ENCODE measurements at regions not wholly inside any gene's neighbourhood (a gene's known extent, or its start where the extent isn't known, plus 50 kb on each side); places are given as distances from the start of the nearest gene placed in this dataset.
"Not testable (repeated sequence)": the region's sequence is repeated elsewhere in the genome, so short reads cannot be mapped to it uniquely, and the experiment has no call there.

GRCh38 chr7:25698451-25699113 lies 453.4 kb upstream of the NFE2L3 start:
- DNase-seq (ENCODE audit: low spot score) (no peak), FAIRE-seq (no peak)

GRCh38 chr7:25700141-25700540 lies 451.9 kb upstream of the NFE2L3 start:
- not testable (repeated sequence) for DNase-seq (ENCODE audit: low spot score); FAIRE-seq

GRCh38 chr7:25704413-25704812 lies 447.6 kb upstream of the NFE2L3 start:
- no peak for DNase-seq (ENCODE audit: low spot score)
- no peak for FAIRE-seq

GRCh38 chr7:25706764-25707163 lies 445.2 kb upstream of the NFE2L3 start:
- no peak for FAIRE-seq
- no peak for DNase-seq (ENCODE audit: low spot score)

- DNase-seq (ENCODE audit: low spot score), result peak; percentile 55
- FAIRE-seq, result peak; percentile 83
These were observed 444.0 kb upstream of the NFE2L3 start for GRCh38 chr7:25707768-25708620.

- DNase-seq (ENCODE audit: low spot score), result no peak
- no peak for FAIRE-seq
These were observed 441.0 kb upstream of the NFE2L3 start for GRCh38 chr7:25710959-25711358.

GRCh38 chr7:25711940-25712339 lies 440.1 kb upstream of the NFE2L3 start:
- FAIRE-seq (no peak), DNase-seq (ENCODE audit: low spot score) (no peak)

GRCh38 chr7:25712500-25712899 lies 439.5 kb upstream of the NFE2L3 start:
- no peak for FAIRE-seq
- DNase-seq (ENCODE audit: low spot score), result no peak

GRCh38 chr7:25714013-25714412 lies 438.0 kb upstream of the NFE2L3 start:
- FAIRE-seq (no peak), DNase-seq (ENCODE audit: low spot score) (no peak)

GRCh38 chr7:25716421-25716820 lies 435.6 kb upstream of the NFE2L3 start:
- FAIRE-seq, result peak; percentile 93
- DNase-seq (ENCODE audit: low spot score), result peak; percentile 83

GRCh38 chr7:25718596-25718995 lies 433.4 kb upstream of the NFE2L3 start:
- no peak for DNase-seq (ENCODE audit: low spot score)
- no peak for FAIRE-seq

GRCh38 chr7:25719190-25719896 lies 432.7 kb upstream of the NFE2L3 start:
- FAIRE-seq (no peak), DNase-seq (ENCODE audit: low spot score) (no peak)

- DNase-seq (ENCODE audit: low spot score) (peak; percentile 11), FAIRE-seq (no peak)
These were observed 431.6 kb upstream of the NFE2L3 start for GRCh38 chr7:25720427-25720826.

GRCh38 chr7:25722856-25723255 lies 429.1 kb upstream of the NFE2L3 start:
- FAIRE-seq, result no peak
- DNase-seq (ENCODE audit: low spot score), result no peak

GRCh38 chr7:25725451-25725850 lies 426.5 kb upstream of the NFE2L3 start:
- FAIRE-seq (no peak), DNase-seq (ENCODE audit: low spot score) (no peak)

- DNase-seq (ENCODE audit: low spot score) (no peak), FAIRE-seq (no peak)
These were observed 425.7 kb upstream of the NFE2L3 start for GRCh38 chr7:25726170-25726780.

- DNase-seq (ENCODE audit: low spot score) (no peak), FAIRE-seq (no peak)
These were observed 425.2 kb upstream of the NFE2L3 start for GRCh38 chr7:25726781-25727311.

- DNase-seq (ENCODE audit: low spot score) (no peak), FAIRE-seq (no peak)
These were observed 424.6 kb upstream of the NFE2L3 start for GRCh38 chr7:25727446-25727845.

- no peak for FAIRE-seq
These were observed 424.1 kb upstream of the NFE2L3 start for GRCh38 chr7:25727876-25728275.

GRCh38 chr7:25731068-25731845 lies 420.7 kb upstream of the NFE2L3 start:
- DNase-seq (ENCODE audit: low spot score) (no peak), FAIRE-seq (no peak)

More at GRCh38 chr7:25727876-25728275, 424.1 kb upstream of the NFE2L3 start:
- DNase-seq (ENCODE audit: low spot score), result no peak

GRCh38 chr7:25731846-25732245 lies 420.2 kb upstream of the NFE2L3 start:
- FAIRE-seq (no peak), DNase-seq (ENCODE audit: low spot score) (no peak)

All from RCC 7860 (cell line).